HG02973 (cell line): ENCODE measurements at regions not wholly inside any gene's neighbourhood (a gene's known extent, or its start where the extent isn't known, plus 50 kb on each side); places are given as distances from the start of the nearest gene placed in this dataset.

Experiments used
- ATAC-seq: cut with Tn5 transposase; IDR thresholded peaks from one replicate; pipeline ENCODE4 v1.9.1; 2021; ENCODE audit warnings: moderate library complexity; ENCODE audit not compliant: unreplicated experiment

DNA sequence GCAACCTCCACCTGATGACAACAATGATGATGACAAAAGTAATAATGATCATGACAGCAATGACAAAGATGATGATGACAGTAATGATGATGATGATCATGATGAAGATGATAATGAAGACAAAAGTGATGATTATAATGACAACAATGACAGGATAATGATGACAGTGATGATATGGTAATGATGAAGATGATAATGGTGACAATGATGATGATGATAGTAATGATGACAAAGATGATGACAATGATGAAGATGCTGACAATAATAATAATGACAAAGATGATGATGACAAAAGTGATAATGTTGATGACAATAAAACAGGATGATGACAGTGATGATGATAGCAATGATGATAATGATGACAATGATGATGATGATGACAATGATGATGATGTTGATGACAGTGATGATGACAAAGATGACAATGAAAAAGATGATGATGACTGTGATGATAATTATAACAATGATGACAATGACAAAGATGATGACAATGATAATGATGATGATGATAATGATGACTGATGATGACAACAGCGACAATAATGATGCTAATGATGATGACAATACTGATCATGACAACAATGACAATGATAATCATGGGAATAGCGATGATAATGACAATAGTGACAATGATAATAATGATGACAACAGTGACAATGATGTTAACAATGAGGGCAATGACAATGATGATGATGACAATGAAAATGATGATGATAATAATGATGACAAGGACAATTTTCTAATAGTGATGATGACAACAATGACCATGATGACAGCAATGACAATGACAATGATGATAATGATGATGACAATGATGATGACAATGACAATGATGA lies 1106.5 kb upstream of the AUTS2 start:
- ATAC-seq, result no peak

DNA sequence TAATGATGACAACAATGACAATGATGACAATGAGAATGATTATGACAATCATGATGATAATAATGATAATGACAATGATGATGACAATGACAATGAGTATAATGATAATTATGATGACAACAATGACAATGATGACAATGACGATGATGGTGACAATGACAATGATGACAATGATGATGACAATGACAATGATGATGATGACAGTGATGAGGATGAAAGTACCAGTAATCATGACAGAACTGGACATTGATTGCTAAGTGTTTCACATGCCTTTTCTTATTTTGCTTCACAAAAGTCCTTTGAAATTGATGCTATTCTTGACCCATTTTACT lies 1106.0 kb upstream of the AUTS2 start:
- ATAC-seq, result no peak

DNA sequence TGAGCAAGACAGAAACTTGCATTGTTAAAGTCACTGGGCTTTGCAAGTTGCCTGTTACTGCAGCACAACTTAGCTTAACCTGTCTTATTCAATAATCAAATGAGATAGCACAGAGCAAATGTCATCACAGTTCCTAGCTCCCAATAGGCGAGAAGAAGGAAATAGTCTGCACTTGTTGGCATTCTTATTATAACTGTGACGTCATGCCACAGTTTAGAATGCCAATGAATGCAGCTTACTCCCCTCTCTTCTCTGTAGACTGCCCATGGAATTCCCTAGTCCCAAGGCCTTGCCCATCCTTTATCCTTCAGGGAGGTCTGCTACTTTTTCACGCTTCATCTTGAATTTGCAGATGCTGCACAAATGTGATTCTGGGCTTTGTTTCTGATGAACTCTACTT lies 1094.9 kb upstream of the AUTS2 start:
- no peak for ATAC-seq

DNA sequence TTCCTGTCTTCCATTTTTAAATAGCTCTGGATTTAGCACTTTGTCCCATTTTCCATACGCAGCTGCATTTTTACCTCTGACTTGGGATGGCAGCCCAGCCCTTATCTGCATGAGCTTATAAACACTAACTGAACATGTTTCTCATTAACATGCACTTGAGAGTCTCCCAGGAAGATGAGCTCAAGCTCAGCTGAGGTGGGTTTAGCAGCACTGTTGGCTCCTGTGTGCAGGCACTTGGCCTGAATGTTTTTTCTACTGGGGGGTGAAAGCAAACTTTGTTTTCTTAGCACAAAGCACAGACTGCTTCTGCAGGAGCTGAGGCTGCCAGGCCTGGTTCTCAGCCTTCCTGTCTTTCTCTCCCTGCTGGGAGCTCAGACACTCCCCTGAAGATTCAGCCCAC lies 1093.6 kb upstream of the AUTS2 start:
- ATAC-seq, result no peak

DNA sequence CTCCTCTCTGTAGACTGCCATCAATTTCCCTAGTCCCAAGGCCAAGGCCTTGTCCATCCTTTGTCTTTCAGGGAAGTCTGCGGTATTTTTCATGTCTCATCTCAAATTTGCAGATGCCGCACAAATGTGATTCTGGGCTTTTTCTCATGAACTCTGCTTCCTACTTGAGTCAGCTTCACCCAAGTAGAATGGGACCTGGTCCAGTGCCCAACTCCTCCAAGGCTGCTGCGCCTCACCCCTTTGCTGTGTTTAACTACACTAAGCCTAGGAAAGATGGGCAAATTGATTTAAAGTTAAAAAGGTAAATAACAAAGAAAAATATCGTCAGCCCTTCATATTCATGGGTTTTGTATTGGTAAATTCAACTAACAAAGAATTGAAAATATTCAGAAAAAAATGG lies 1092.6 kb upstream of the AUTS2 start:
- ATAC-seq, result no peak

GRCh38 chr7:68507668-68508067 lies 1090.6 kb upstream of the AUTS2 start:
- ATAC-seq, result no peak

GRCh38 chr7:68509054-68509453 lies 1089.2 kb upstream of the AUTS2 start:
- ATAC-seq, result no peak

DNA sequence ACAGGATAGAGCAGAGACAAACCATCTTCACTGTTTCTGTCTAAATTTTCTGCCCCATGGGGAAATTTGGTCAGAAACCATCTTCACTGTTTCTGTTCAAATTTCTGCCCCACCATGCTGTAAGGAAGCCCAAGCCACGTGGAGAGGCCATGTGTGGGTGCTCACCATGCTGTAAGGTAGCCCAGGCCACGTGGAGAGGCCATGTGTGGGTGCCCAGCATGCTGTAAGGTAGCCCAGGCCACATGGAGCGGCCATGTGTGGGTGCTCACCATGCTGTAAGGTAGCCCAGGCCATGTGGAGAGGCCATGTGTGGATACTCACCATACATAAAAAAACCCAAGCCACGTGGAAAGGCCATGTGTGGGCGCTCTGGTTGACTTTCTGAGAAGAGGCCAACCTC lies 1088.7 kb upstream of the AUTS2 start:
- ATAC-seq, result no peak

DNA sequence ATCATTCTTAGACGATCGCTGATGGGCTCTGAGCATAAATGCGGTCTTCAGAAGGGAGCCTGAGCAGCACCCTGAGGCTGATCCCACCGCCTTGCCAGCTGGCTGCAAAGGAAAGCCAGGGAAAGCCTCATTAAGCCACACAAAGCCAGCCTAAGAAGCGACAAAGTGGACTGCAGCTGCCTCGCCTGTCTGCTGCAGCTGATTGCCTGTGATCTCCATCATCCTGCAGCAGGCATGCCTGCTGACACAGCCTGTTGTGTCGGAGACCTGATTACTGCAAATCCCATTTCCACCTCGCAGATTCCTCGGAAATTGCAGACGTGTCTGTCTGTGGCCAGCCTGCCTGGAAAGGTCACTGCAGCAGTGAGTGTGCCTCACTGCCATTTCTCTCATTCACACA lies 1087.0 kb upstream of the AUTS2 start:
- ATAC-seq, result no peak

GRCh38 chr7:68512466-68512865 lies 1085.8 kb upstream of the AUTS2 start:
- ATAC-seq, result no peak

DNA sequence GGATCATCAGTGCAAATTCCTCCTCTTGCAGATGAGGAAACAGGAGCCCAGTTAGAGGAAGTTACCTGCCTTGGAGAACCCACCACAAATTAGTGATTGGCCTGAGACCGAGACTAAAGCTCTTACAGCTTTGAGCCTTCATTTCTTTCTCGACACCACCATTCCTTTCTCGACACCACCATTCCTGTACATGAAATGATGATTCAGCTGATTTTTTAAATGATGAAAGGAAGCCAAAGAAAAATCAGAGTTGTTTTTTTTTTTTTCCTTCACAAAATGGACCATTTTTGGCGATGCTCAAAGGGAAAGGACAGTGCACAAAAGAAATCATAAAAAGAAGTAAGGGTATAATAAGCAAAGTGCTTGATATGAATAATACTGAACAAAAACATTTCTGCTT lies 1080.2 kb upstream of the AUTS2 start:
- no peak for ATAC-seq

DNA sequence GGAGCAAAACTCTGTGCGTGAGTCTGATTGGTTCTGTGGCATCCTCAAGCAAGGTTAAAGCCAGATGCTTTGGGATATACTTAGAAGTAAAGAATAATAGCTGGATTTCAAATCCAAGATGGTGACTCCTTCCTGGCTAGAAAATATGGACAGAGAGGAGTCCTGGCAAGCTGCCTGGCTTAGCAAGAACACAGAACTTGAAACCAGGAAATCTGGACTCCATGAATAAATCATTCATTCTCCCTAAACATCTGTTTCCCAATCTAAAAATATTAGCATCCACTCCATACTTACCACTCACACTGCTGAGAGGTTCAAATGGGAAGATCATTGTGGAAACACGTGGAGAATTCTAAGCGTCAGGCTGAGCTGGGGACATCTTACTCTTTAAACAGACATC lies 1074.1 kb upstream of the AUTS2 start:
- no peak for ATAC-seq

GRCh38 chr7:68529221-68529620 lies 1069.1 kb upstream of the AUTS2 start:
- ATAC-seq, result no peak

DNA sequence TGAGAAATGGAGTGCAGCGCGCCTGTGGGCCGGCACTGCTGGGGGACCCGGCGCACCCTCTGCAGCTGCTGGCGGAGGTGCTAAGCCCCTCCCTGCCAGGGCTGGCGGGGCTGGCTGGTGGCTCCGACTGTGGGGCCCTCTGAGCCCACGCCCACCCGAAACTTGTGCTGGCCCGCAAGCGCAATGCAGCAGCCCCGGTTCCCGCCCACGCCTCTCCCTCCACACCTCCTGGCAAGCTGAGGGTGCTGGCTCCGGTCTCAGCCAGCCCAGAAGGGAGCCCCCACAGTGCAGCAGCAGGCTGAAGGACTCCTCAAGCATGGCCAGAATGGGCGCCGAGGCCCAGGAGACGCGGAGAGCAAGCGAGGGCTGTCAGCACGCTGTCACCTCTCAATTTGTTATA lies 1063.0 kb upstream of the AUTS2 start:
- ATAC-seq, result no peak

GRCh38 chr7:68537051-68537773 lies 1061.1 kb upstream of the AUTS2 start:
- ATAC-seq, result no peak

DNA sequence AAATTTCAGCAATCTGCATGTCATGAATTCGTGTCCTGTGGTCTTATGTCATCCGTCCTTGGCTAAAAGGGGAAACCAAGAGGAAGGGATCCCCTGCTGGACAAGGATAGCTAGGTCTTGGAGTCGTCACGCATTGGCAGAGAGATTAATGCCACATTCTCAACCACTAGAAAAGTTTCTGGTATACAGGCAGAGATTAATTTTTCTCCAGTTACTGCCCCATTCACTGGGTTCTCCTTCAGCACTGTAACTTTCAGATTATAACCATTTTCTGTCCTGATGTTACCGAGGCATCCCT lies 1060.6 kb upstream of the AUTS2 start:
- ATAC-seq, result no peak

- ATAC-seq, result no peak
These were observed 1055.4 kb upstream of the AUTS2 start for GRCh38 chr7:68542831-68543230.

DNA sequence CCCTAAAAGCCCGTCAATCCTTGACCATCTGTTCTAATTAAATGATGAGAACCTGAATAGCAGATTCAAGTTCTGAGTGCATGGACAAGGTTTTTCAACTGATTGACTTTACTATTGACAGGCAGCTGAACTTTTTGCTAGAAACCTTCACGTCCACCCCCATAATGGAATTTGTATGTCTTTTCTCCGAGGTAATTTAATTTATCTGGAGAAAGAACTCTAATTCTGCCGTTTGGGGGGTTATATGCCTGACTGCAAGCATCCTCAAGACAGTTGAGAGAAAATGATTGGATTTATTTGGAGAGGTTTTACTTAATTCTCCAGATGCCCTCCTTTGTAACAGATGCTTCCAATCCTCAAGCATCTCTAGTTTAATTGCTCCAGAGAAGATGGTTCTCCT lies 1053.4 kb upstream of the AUTS2 start:
- ATAC-seq, result no peak

- ATAC-seq, result no peak
These were observed 1051.1 kb upstream of the AUTS2 start for GRCh38 chr7:68547181-68547580.

DNA sequence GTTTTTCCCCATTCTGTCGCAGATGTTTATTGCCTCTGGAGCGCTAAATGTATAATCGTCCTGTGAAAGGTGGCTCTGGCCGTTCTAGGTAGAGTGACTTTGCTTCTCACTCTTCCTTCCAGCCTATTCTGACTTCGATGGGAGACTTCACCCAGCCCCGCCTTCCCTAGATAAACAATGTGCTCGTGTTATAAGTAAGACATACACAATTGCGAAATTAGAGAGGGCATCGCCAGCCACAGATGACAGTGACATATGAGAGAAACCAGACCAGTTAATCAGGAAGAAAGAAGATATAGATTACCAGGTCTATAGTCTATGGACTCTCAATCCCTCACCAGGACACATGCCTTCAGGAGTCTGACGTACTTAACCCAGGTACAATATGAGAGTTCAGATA lies 1050.5 kb upstream of the AUTS2 start:
- ATAC-seq, result no peak

GRCh38 chr7:68550027-68550426 lies 1048.2 kb upstream of the AUTS2 start:
- no peak for ATAC-seq

DNA sequence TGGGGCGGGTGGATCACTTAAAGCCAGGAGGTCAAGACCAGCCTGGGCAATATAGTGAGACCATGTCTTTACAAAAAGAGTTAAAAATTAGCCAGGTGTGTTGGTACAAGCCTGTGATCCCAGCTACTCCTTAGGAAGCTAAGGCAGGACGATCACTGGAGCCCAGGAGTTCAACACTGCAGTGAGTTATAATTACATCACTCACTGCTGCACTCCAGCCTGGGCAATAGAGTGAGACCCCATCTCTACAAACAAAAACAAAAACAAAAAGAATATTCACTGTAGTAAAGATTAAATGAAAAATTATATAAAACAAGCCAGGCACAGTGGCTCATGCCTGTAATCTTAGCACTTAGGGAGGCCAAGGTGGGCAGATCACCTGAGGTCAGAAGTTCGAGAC lies 1047.6 kb upstream of the AUTS2 start:
- no peak for ATAC-seq

DNA sequence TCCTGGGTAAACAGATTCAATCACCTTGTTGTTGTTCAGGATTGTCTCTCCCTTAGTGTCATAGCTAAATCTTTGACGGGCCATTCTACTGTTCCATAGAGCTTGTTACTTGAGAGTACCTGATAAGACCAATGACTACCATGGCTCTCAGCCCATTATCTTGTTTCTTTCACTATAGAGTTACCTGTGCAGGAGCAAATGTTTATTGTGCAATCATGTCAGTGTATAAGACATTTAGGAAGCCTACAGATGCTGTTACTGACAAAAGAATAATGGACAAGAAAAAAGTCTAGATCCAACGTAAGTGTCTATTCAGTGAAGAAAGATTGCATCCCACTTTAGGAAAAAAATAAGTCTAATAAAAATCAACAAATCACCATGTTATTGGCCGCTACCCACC lies 1041.7 kb upstream of the AUTS2 start:
- no peak for ATAC-seq
